ENCODE measurements at regions not wholly inside any gene's neighbourhood (a gene's known extent, or its start where the extent isn't known, plus 50 kb on each side); places are given as distances from the start of the nearest gene placed in this dataset.
"Not testable (repeated sequence)": the region's sequence is repeated elsewhere in the genome, so short reads cannot be mapped to it uniquely, and the experiment has no call there.

DNA sequence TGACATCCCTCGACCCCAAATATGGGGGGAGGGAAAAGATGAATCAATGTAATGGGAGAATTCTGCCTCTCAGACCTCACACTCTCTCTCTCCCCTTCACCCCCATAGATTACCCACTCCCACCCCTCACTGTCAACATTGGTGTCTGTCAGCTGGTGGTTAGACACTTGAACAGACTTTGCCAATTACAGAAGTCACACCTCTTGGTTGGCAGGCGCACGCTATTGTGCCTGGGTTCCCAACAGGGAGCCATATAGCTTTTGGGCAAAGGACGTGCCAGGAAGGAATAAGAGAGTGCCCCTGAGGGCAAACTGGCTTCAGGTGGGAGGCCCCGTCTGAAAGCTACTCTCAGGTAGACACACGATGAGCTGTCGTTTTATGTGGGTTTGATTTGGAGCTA lies 54.1 kb upstream of the FYN start:
- H3K4me3 ChIP-seq (ENCODE audit: low read length) = no peak overlapping the region
- H3K9me2 ChIP-seq (ENCODE audit: insufficient read depth, low read length) = no peaks in the 10 kb centered on the region
- no peak overlapping the region for H2AFZ ChIP-seq (ENCODE audit: low read depth, low read length)
- H3K4me2 ChIP-seq (ENCODE audit: low read length) = no peak overlapping the region
- no peaks in the 10 kb centered on the region for H4K20me1 ChIP-seq (ENCODE audit: insufficient read depth)
- H3K79me2 ChIP-seq (replicated peaks; ENCODE audit: insufficient read depth, low read length) = no peaks in the 10 kb centered on the region
- H3F3A ChIP-seq (ENCODE audit: insufficient read depth, low read length, poor library complexity, severe bottlenecking) = no peaks in the 10 kb centered on the region
- no peak for TF ChIP-seq POLR2AphosphoS5 (IDR thresholded peaks at IDR 0.05)
- TF ChIP-seq SMC3 (conservative IDR thresholded peaks at IDR 0.05; ENCODE audit: poor library complexity) = no peak
- TF ChIP-seq REST (IDR thresholded peaks at IDR 0.05; ENCODE audit: borderline replicate concordance) = no peak
- no peak for TF ChIP-seq EZH2 (IDR thresholded peaks at IDR 0.05; ENCODE audit: borderline replicate concordance, insufficient read depth, low read length, poor library complexity, severe bottlenecking)
- no peak for TF ChIP-seq MXI1 (conservative IDR thresholded peaks at IDR 0.05; ENCODE audit: poor library complexity, severe bottlenecking)
- no peak for TF ChIP-seq CTCF (IDR thresholded peaks at IDR 0.05; ENCODE audit: poor library complexity, severe bottlenecking)
- TF ChIP-seq RAD21 (conservative IDR thresholded peaks at IDR 0.05) = no peak
- TF ChIP-seq EP300 (conservative IDR thresholded peaks at IDR 0.05; ENCODE audit: poor library complexity, severe bottlenecking) = no peak
- TF ChIP-seq TAF1 (IDR thresholded peaks at IDR 0.05; ENCODE audit: low read depth) = no peak
- no peaks in the 10 kb centered on the region for H3K27me3 ChIP-seq (ENCODE audit: insufficient read depth, low read depth, low read length)
- no peaks in the 10 kb centered on the region for H3K9me3 ChIP-seq (ENCODE audit: low read length)
- H3K36me3 ChIP-seq (ENCODE audit: insufficient read depth, low read length) = no peaks in the 10 kb centered on the region
- H3K9ac ChIP-seq (ENCODE audit: low read length) = no peak overlapping the region
- H3K27ac ChIP-seq (ENCODE audit: low read length) = no peak overlapping the region

GRCh38 chr6:111928139-111928538 lies 54.9 kb upstream of the FYN start:
- Histone ChIP-seq H3K9me3 (ENCODE audit: low read length) (no peaks in the 10 kb centered on the region), H3K36me3 (ENCODE audit: insufficient read depth, low read length) (no peaks in the 10 kb centered on the region), H2AFZ (ENCODE audit: low read depth, low read length) (no peak overlapping the region), H3K27ac (ENCODE audit: low read length) (no peak overlapping the region), H4K20me1 (ENCODE audit: insufficient read depth) (no peaks in the 10 kb centered on the region), H3K4me2 (ENCODE audit: low read length) (no peak overlapping the region), H3K4me3 (ENCODE audit: low read length) (no peak overlapping the region), H3K9ac (ENCODE audit: low read length) (no peak overlapping the region), H3F3A (ENCODE audit: insufficient read depth, low read length, poor library complexity, severe bottlenecking) (no peaks in the 10 kb centered on the region), H3K79me2 (replicated peaks; ENCODE audit: insufficient read depth, low read length) (no peaks in the 10 kb centered on the region), H3K9me2 (ENCODE audit: insufficient read depth, low read length) (no peaks in the 10 kb centered on the region), H3K27me3 (ENCODE audit: insufficient read depth, low read depth, low read length) (no peaks in the 10 kb centered on the region)
- TF ChIP-seq RAD21 (conservative IDR thresholded peaks at IDR 0.05) (no peak), REST (IDR thresholded peaks at IDR 0.05; ENCODE audit: borderline replicate concordance) (no peak), CTCF (IDR thresholded peaks at IDR 0.05; ENCODE audit: poor library complexity, severe bottlenecking) (no peak), TAF1 (IDR thresholded peaks at IDR 0.05; ENCODE audit: low read depth) (no peak), EZH2 (IDR thresholded peaks at IDR 0.05; ENCODE audit: borderline replicate concordance, insufficient read depth, low read length, poor library complexity, severe bottlenecking) (no peak), POLR2AphosphoS5 (IDR thresholded peaks at IDR 0.05) (no peak), MXI1 (conservative IDR thresholded peaks at IDR 0.05; ENCODE audit: poor library complexity, severe bottlenecking) (no peak), SMC3 (conservative IDR thresholded peaks at IDR 0.05; ENCODE audit: poor library complexity) (no peak)

DNA sequence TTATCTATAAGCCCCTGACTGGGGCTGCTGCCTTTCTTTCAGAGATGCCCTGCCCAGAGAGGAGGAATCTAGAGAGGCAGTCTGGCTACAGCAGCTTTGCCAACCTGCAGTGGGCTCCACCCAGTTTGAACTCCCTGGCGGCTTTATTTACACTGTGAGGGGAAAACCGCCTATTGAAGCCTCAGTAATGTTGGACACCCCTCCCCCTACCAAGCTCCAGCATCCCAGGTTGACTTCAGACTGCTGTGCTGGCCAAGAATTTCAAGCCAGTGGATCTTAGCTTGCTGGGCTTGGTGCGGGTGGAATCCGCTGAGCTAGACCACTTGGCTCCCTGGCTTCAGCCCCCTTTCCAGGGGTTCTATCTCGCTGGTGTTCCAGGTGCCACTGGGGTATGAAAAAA lies 61.4 kb upstream of the FYN start:
- H3K9me2 ChIP-seq (ENCODE audit: insufficient read depth, low read length); H3K79me2 ChIP-seq (replicated peaks; ENCODE audit: insufficient read depth, low read length); H4K20me1 ChIP-seq (ENCODE audit: insufficient read depth); H3K36me3 ChIP-seq (ENCODE audit: insufficient read depth, low read length); H3K4me3 ChIP-seq (ENCODE audit: low read length); H3F3A ChIP-seq (ENCODE audit: insufficient read depth, low read length, poor library complexity, severe bottlenecking); H3K4me2 ChIP-seq (ENCODE audit: low read length); H3K9ac ChIP-seq (ENCODE audit: low read length); H2AFZ ChIP-seq (ENCODE audit: low read depth, low read length); H3K27me3 ChIP-seq (ENCODE audit: insufficient read depth, low read depth, low read length); H3K9me3 ChIP-seq (ENCODE audit: low read length); H3K27ac ChIP-seq (ENCODE audit: low read length): not testable (repeated sequence)
